KMS-11 (cell line): ENCODE measurements at regions not wholly inside any gene's neighbourhood (a gene's known extent, or its start where the extent isn't known, plus 50 kb on each side); places are given as distances from the start of the nearest gene placed in this dataset.

Experiments used
- H2AFZ ChIP-seq: fragments of 200-600 bp; sonication (generic); 2 replicates; pipeline ENCODE4 v1.6.1; 2016; ENCODE audit warnings: antibody characterized with exemption, mixed run types, low read depth
- H3K27ac ChIP-seq: fragments of 200-600 bp; sonication (generic); 2 replicates; pipeline ENCODE4 v1.6.1; 2016; ENCODE audit warnings: mild to moderate bottlenecking, mixed run types
- H3K27me3 ChIP-seq: fragments of 200-600 bp; sonication (generic); 2 replicates; pipeline ENCODE4 v1.6.1; 2017; ENCODE audit warnings: mild to moderate bottlenecking, low read depth, mixed run types, moderate library complexity; ENCODE audit not compliant: insufficient read depth
- H3K36me3 ChIP-seq: fragments of 200-600 bp; sonication (generic); 2 replicates; pipeline ENCODE4 v1.6.1; 2017; ENCODE audit warnings: mild to moderate bottlenecking, mixed run types; ENCODE audit not compliant: insufficient read depth
- H3K4me1 ChIP-seq: fragments of 200-600 bp; sonication (generic); 2 replicates; pipeline ENCODE4 v1.6.1; 2016; ENCODE audit warnings: mild to moderate bottlenecking, low read depth, mixed run types; ENCODE audit not compliant: poor library complexity, severe bottlenecking
- H3K4me2 ChIP-seq: fragments of 200-600 bp; sonication (generic); 2 replicates; pipeline ENCODE4 v1.7.0; 2016; ENCODE audit warnings: mild to moderate bottlenecking, mixed run types
- H3K4me3 ChIP-seq: fragments of 200-600 bp; sonication (generic); IDR thresholded peaks from 2 replicates; pipeline ENCODE4 v1.6.1; 2017; ENCODE audit warnings: low read depth, low read length, mixed read lengths; ENCODE audit not compliant: insufficient read depth
- H3K79me2 ChIP-seq: fragments of 200-600 bp; sonication (generic); 2 replicates; pipeline ENCODE4 v1.6.1; 2016; ENCODE audit warnings: low read depth, mixed run types; ENCODE audit not compliant: insufficient read depth
- H3K9ac ChIP-seq: fragments of 200-600 bp; sonication (generic); 2 replicates; pipeline ENCODE4 v1.6.1; 2016; ENCODE audit warnings: mild to moderate bottlenecking, mixed run types
- H4K20me1 ChIP-seq: fragments of 200-600 bp; sonication (generic); 2 replicates; pipeline ENCODE4 v1.6.1; 2016; ENCODE audit warnings: mild to moderate bottlenecking, mixed run types; ENCODE audit not compliant: insufficient read depth
- TF ChIP-seq, protein P1 (sequence below): fragments of 200-600 bp; sonication (generic); conservative IDR thresholded peaks from 2 replicates; pipeline ENCODE4 v1.6.1; 2017; ENCODE audit warnings: low read depth, mild to moderate bottlenecking, antibody characterized with exemption, low read length, moderate library complexity, mixed read lengths

DNA sequence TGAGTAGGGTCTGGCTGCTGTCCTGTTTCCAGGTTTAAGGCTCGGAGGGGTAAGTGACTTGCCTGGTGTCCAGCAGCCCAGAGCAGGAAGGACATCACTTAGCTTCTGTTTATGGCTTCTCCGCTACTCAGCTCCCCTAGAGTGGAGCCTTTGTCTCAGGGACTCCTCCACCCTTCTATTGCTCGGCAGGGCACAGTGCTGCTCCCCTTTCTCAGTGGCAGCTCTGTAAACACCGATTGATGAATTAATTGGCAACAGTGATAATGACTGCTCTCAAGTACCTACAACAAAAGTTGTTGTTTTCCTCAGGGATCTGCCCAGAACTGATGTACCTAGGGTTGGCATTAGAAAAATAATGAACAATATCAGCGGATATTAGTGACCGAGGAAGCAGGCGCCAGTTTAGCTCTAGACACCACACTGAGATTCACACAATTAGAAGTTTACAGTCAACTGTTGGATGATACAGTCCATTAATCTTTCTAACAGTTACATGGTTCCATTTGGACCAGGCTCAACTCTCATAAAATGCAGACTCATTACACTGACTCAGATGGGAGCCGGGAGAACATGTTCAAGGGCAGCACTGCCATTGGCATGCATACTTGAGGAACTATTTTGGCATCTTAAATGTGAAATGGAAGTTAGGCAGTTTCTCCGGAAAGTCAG, 265.7 kb downstream of the MTX2 start:
- no peak overlapping the region for H3K9ac ChIP-seq
- TF ChIP-seq, protein P1, sequence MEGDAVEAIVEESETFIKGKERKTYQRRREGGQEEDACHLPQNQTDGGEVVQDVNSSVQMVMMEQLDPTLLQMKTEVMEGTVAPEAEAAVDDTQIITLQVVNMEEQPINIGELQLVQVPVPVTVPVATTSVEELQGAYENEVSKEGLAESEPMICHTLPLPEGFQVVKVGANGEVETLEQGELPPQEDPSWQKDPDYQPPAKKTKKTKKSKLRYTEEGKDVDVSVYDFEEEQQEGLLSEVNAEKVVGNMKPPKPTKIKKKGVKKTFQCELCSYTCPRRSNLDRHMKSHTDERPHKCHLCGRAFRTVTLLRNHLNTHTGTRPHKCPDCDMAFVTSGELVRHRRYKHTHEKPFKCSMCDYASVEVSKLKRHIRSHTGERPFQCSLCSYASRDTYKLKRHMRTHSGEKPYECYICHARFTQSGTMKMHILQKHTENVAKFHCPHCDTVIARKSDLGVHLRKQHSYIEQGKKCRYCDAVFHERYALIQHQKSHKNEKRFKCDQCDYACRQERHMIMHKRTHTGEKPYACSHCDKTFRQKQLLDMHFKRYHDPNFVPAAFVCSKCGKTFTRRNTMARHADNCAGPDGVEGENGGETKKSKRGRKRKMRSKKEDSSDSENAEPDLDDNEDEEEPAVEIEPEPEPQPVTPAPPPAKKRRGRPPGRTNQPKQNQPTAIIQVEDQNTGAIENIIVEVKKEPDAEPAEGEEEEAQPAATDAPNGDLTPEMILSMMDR: no peak
- H4K20me1 ChIP-seq: no peaks in the 10 kb centered on the region
- no peak overlapping the region for H3K4me2 ChIP-seq
- H3K4me1 ChIP-seq: no peaks in the 10 kb centered on the region
- H3K4me3 ChIP-seq: no peak overlapping the region
- H2AFZ ChIP-seq: no peak overlapping the region
- no peak overlapping the region for H3K27ac ChIP-seq
- H3K27me3 ChIP-seq: no peaks in the 10 kb centered on the region
- H3K36me3 ChIP-seq: no peaks in the 10 kb centered on the region
- H3K79me2 ChIP-seq: no peaks in the 10 kb centered on the region

DNA sequence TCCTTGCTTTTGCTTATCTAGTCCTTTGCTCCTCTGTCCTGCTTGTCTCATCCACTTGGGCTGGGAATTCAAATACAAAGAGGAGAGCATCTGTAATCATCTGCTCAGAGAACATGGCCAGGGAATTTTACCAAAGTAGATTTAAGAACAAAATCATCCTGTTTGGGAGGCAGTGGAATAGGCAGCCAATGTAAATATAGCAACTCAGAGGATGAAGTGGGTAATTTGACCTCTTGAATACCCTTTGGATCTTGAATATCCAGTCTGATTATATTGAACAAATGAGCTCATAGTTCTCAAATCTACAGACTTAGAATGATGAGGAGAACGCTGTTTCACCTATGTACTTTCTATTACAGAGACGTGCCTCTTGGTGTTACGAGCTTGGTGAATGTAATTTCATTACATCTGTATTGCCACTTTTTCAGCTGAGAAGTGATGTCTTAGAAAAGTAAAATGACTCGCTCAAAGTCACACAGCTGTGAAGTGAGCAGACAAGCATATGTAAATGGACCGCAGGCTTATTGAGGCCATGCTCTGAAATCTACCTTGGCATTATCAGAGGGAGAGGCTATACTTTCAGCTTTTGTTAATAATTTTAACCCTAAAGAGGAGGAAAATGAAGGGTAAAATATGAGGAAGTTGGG, 266.3 kb downstream of the MTX2 start:
- no peaks in the 10 kb centered on the region for H3K36me3 ChIP-seq
- H3K4me2 ChIP-seq: no peak overlapping the region
- no peak overlapping the region for H3K4me3 ChIP-seq
- no peaks in the 10 kb centered on the region for H3K4me1 ChIP-seq
- TF ChIP-seq, protein P1: no peak
- no peak overlapping the region for H2AFZ ChIP-seq
- no peak overlapping the region for H3K9ac ChIP-seq
- no peaks in the 10 kb centered on the region for H4K20me1 ChIP-seq
- no peak overlapping the region for H3K27ac ChIP-seq
- no peaks in the 10 kb centered on the region for H3K27me3 ChIP-seq
- no peaks in the 10 kb centered on the region for H3K79me2 ChIP-seq

DNA sequence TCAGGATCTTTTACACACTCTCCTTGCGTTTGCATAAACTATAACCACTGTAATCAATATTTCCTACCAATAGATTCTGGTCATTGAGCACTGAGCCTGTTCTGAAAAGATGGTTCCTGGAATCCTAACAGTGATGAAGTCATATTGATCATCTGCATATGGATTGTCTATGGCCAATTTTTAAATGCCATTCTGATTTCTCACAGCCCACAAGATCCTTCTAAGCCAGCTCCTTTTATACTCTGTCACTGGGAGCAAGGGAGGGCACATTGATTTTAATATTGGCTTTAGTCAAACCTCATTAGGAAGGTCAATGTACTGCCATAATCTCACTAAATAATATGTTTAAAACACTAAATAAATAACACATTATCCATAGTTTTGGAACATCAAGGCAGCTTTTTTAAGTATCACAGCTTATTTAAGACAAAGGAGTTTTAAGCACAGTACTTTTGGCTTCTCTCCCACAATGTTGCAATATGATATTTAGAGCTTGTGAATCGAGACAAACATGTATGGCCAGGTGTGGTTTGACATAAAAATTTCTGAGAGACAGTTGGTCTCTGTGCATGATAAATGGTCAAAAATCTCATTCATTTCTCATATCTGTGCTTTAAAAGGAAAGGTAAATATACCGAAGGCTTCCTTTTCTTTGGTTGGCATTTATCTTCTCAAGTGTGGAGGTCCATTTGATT, 267.3 kb downstream of the MTX2 start:
- no peak overlapping the region for H3K9ac ChIP-seq
- no peak overlapping the region for H2AFZ ChIP-seq
- no peaks in the 10 kb centered on the region for H4K20me1 ChIP-seq
- no peak overlapping the region for H3K27ac ChIP-seq
- no peaks in the 10 kb centered on the region for H3K27me3 ChIP-seq
- TF ChIP-seq, protein P1: no peak
- H3K79me2 ChIP-seq: no peaks in the 10 kb centered on the region
- no peaks in the 10 kb centered on the region for H3K36me3 ChIP-seq
- no peak overlapping the region for H3K4me3 ChIP-seq
- H3K4me1 ChIP-seq: no peaks in the 10 kb centered on the region
- no peak overlapping the region for H3K4me2 ChIP-seq

DNA sequence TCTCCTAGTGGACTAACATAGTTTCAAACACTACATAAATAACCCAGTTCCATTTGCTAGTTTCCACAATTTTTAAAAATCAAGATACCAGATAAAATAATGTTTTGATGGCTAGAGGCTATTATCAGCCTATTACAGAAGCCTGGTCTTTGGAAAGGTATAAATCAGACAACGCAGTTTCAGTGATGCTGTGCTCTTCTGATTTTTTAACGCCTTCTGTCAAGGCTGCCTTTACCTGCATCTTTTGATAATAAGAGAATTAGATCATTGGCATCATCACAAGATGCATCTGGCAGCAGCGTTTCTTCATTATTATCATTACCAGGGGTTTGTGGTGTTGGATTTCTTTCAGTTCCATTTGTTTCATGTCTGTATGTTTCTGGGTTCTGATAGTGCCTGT, 268.7 kb downstream of the MTX2 start:
- Histone ChIP-seq H3K79me2 (no peaks in the 10 kb centered on the region), H3K9ac (no peak overlapping the region), H4K20me1 (no peaks in the 10 kb centered on the region), H3K4me3 (no peak overlapping the region), H2AFZ (no peak overlapping the region), H3K4me1 (no peaks in the 10 kb centered on the region), H3K27me3 (no peaks in the 10 kb centered on the region), H3K36me3 (no peaks in the 10 kb centered on the region), H3K4me2 (no peak overlapping the region), H3K27ac (no peak overlapping the region)
- TF ChIP-seq, protein P1: no peak
